ENCODE measurements at regions not wholly inside any gene's neighbourhood (a gene's known extent, or its start where the extent isn't known, plus 50 kb on each side); places are given as distances from the start of the nearest gene placed in this dataset.

DNA sequence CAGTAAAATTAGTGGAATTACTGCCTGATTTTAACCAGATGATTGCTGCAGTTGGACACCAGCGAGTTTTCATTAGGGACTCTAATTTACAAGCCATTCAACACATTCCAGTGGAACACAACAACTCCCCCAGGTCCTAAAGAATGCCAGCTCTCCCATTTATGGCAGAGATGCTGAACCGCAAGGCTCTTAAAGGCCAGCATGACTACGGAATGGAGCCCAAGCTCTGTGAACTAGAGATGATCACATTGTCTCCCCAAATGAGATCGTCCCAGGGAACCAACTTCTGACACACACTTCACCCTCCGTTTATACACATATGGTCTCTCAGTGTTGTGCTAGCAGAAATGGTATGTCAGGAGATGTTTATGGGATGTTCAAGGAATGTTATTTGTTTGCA is 446.2 kb upstream of the NR2F2 start:
- DNase-seq = no peak

DNA sequence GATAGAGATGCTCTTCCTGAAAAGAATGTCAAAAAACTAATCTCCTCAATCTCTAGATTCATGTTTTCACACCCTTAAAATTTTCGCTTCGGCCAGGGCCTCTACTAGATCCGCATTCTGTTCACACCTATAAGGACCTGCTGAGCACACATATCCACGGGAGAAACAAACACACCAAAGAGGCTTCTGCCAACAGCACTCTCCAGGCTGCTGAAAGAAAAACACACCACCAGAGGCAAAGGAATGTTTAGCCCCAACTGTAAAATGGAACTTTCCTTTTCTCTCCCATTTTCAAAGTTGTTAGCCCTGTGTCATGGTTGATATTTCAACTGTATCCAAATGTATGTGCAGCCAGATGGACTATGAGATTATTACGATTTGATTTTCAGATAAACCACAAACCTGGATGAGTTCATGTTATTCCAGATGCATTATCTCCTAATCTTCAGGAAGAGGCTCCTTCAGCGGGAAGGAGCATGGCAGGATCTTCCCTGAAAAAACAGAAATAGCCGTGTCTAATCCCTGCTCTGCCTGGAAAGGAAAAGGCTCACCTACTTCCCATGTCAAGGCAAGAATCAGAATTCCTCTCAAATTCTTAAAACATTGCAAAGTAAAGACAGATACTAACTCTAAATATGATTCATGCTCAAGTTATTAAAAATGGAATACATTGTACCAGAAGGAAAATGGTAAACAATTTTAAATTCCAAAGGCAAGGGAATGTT is 442.7 kb upstream of the NR2F2 start:
- no peak for DNase-seq

- no peak for DNase-seq
These were observed 441.7 kb upstream of the NR2F2 start for GRCh38 chr15:95888762-95889161.

DNA sequence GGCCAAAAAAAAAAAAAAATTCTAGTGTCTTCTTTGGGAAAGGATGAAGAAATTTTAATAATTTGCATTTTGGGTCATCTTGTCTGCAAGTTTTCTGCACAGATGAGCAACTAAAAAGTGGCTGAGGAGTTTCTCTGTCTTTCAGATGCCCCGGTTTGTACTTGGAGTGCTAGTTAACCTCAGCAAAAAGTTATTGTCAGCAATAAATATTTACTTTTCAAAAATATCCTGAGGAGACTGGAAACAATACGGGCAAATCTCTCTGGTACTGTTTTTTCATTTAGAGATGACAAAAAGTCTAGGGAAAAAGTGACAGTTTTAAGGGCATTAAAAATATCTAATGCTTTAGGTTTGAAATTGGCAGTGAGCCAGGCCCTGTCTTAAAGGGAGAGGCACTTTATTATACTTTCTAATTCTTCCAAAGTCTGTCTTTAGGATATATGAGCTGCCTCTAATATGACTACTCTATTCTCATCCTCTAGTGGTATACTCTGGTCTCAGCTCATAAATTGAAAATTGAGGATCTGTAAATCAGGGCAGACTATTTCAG is 436.0 kb upstream of the NR2F2 start:
- no peak for DNase-seq

DNA sequence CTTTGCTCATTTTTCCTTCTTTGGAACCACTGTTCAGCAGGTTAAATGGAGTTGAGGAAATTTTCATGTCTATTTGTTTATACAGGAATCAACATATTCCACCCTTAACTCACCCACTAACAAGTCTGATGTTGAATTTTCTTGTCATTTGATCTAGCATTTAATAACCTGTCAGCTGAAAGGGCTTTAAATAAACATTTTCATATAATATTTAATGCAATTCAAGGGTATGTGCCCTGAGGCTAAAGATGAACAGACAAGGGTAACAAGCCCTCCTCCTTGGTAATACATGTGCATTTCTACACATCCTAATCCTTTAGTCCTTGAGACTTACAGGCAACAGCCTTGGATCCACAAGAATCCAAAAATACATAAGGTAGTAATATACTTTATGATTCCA is 435.0 kb upstream of the NR2F2 start:
- no peak for DNase-seq

- DNase-seq = no peak
These were observed 432.8 kb upstream of the NR2F2 start for GRCh38 chr15:95897651-95898050.

DNA sequence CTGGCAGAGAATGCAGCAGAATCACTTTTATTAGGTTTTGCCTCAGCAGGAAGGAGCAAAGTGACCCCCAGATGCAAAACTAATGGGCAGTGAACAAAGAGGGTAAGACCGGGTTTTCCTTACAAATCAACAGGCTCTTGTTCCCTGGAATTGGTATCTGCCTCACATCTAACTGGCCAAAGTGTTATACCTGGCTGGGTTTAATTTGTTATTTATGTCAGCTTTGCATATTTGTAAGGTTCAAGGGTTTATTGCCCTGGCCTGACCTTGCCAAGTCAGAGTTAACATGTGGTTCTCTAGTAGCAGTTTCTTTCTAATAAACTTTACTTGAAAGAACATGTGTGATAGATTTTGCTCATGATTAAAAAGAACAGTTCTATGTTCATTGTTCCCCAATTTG is 431.7 kb upstream of the NR2F2 start:
- DNase-seq = no peak

GRCh38 chr15:95901271-95901670 is 429.2 kb upstream of the NR2F2 start:
- no peak for DNase-seq

GRCh38 chr15:95902606-95903005 is 427.9 kb upstream of the NR2F2 start:
- no peak for DNase-seq

- no peak for DNase-seq
These were observed 427.1 kb upstream of the NR2F2 start for GRCh38 chr15:95903352-95903751.

- DNase-seq = no peak
These were observed 419.8 kb upstream of the NR2F2 start for GRCh38 chr15:95910643-95911212.

GRCh38 chr15:95911570-95912279 is 418.8 kb upstream of the NR2F2 start:
- no peak for DNase-seq

DNA sequence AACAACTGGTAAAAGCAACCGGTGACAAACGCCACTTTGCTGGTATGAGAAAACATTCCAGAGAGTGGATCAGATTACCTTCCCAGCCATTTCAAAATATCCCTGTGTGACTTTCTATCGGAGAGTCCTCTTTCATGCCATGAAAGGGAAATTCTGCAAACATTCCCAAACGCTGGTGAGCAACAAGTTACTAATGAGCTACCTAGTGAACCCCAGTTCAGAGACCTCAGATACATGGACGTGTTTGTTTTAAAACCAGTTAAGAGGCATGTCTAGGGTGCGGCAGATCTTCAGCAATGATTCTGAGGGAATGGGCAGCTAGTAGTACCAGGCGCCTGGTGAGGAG is 418.2 kb upstream of the NR2F2 start:
- no peak for DNase-seq

GRCh38 chr15:95912728-95913127 is 417.8 kb upstream of the NR2F2 start:
- no peak for DNase-seq

DNA sequence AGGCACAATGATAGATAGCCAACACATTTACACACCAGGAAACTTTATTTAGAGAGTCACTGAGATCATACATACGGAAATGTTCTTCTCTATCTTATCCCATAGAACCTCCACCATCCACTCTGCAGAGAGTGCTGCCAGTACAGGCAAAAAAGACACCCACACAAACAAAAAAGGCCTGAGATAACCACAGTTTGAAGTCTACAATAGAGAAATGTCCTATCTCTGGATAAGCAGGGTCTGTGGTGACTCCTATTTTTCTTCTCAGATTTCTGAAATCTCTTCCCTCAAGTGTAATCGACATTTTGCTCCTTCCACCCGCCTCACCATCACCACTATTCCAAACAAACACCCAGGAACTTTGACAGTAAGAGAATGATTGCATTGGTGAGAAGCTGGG is 413.9 kb upstream of the NR2F2 start:
- DNase-seq = no peak

DNA sequence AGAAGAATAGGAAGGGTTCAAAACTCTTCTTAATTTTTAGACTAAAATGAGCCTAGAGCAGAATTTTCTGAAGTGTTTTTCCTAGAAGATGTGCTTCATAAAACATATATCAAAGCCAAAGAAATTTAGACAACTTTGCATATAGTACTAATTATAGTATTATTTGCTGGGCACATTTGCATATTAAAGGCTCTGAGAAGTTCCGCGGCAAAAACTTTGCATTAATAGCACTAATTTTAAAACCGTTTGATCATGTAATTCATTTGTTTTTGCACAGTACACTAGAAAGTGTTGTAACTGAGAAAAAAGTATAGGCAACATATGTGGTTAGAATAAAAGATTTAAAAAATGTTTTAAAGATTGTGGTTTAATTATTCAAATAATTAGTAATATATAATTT is 412.0 kb upstream of the NR2F2 start:
- no peak for DNase-seq

- DNase-seq = no peak
These were observed 411.0 kb upstream of the NR2F2 start for GRCh38 chr15:95919460-95919859.

- DNase-seq = no peak
These were observed 409.1 kb upstream of the NR2F2 start for GRCh38 chr15:95921404-95921803.

DNA sequence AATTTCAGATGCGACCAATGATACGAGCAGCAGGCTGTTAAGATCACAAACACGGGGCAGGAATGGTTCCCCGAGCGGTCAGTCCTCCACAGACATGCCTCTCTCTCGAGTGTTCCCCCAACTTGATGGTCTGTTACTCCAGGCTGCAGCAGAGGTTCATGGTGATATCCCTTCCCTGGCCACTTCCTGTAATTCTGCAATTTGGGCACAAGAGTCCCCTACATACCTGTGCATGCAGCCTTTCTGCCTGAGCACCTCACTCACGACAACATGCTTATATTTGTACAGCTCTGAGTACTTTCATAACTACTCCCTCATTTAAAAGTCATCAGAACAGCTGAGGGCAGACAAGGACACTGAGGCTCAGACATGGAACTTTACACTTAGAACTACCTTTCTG is 408.1 kb upstream of the NR2F2 start:
- DNase-seq = no peak

- no peak for DNase-seq
These were observed 406.7 kb upstream of the NR2F2 start for GRCh38 chr15:95923792-95924191.

DNA sequence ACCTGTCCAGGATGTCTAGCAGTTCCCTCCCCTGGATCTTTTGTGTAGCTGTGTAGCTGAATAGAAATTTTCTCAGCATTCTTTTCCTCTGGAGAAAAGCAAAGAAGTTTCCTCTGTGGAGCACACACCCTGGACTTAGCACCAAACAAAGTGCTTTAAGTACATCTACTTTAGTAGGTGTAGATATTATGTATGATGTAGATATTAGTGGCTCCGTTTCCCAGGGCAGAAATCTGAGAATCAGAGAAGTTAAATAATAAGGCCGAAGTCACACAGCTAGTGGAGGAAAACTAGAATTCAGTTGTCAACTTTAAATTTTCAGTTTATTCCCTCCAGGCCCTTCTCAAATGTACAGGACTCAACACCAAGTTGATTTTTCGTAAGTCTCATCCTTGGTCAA is 401.7 kb upstream of the NR2F2 start:
- DNase-seq = no peak

DNA sequence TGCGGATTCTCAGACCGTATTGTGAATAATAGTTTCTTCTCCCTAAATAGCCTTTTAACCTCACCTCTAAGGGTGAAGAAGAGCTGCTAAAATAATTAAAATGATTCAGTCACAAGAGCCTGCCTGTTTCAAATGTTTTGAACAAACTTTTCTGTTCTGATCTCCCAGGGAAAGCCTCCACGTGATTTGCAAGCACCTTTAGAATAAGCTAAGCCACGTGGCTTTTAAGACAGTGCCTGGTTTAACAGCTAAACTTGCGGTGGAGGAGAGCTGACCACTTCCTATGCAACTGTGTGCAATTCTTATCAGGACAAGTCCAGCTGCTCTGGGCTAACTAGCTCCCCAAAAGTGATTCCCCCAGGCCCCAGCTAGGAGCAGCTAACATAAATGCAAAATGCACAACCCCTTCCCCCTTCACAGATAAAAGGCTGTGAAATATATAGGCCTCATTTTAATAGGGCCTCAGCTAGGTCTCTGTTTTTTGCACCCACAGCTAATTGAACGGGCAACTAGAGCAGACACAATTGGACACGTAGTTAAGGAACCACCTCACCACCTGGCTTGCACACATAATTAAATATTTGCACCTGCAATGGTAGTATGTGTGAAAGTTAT is 401.2 kb upstream of the NR2F2 start:
- DNase-seq = no peak

All from amygdala (tissue), 56 donors.